ENCODE measurements at regions not wholly inside any gene's neighbourhood (a gene's known extent, or its start where the extent isn't known, plus 50 kb on each side); places are given as distances from the start of the nearest gene placed in this dataset.

GRCh38 chr7:83872501-83872900 is 223.6 kb upstream of the SEMA3E start:
- DNase-seq (ENCODE audit: low spot score) = no peak
- ATAC-seq = no peak
- Histone ChIP-seq H3F3A (replicated peaks; ENCODE audit: low read depth) (no peaks in the 10 kb centered on the region), H2AFZ (no peak overlapping the region), H3K4me1 (ENCODE audit: insufficient read depth) (no peaks in the 10 kb centered on the region), H4K20me1 (replicated peaks; ENCODE audit: insufficient read depth) (no peaks in the 10 kb centered on the region), H3K27ac (ENCODE audit: low read depth) (no peak overlapping the region), H3K4me3 (no peak overlapping the region), H3K27me3 (ENCODE audit: insufficient read depth) (no peaks in the 10 kb centered on the region), H3K36me3 (ENCODE audit: insufficient read depth) (no peaks in the 10 kb centered on the region), H3K9me2 (ENCODE audit: insufficient read depth) (no peaks in the 10 kb centered on the region), H3K79me2 (replicated peaks; ENCODE audit: insufficient read depth) (no peaks in the 10 kb centered on the region), H3K4me2 (no peak overlapping the region)
- Mint-ChIP-seq H3K36me3 (ENCODE audit: low read depth) (no peaks in the 10 kb centered on the region), H3K4me1 (no peaks in the 10 kb centered on the region; the same call in 2 of the 3 replicates), H3K4me3 (no peak overlapping the region), H3K27ac (no peak overlapping the region), H3K9me3 (no peaks in the 10 kb centered on the region), H3K27me3 (ENCODE audit: insufficient read depth, low read depth, poor library complexity) (no peaks in the 10 kb centered on the region)
- TF ChIP-seq JUNB (IDR thresholded peaks at IDR 0.05; ENCODE audit: unreplicated experiment) (no peak), REST (IDR thresholded peaks at IDR 0.05; ENCODE audit: unreplicated experiment) (no peak)

GRCh38 chr7:83870515-83870914 is 221.6 kb upstream of the SEMA3E start:
- DNase-seq (ENCODE audit: low spot score) = no peak
- H3F3A ChIP-seq (replicated peaks; ENCODE audit: low read depth) = no peaks in the 10 kb centered on the region
- H3K4me3 Mint-ChIP-seq = no peak overlapping the region
- no peaks in the 10 kb centered on the region for H3K4me1 Mint-ChIP-seq
- H3K36me3 ChIP-seq (ENCODE audit: insufficient read depth) = no peaks in the 10 kb centered on the region
- H4K20me1 ChIP-seq (replicated peaks; ENCODE audit: insufficient read depth) = no peaks in the 10 kb centered on the region
- no peak overlapping the region for H3K4me3 ChIP-seq
- H3K4me1 ChIP-seq (ENCODE audit: insufficient read depth) = no peaks in the 10 kb centered on the region
- H2AFZ ChIP-seq = no peak overlapping the region
- H3K9me2 ChIP-seq (ENCODE audit: insufficient read depth) = no peaks in the 10 kb centered on the region
- H3K27ac ChIP-seq (ENCODE audit: low read depth) = no peak overlapping the region
- H3K27ac Mint-ChIP-seq = no peak overlapping the region
- no peaks in the 10 kb centered on the region for H3K27me3 Mint-ChIP-seq (ENCODE audit: insufficient read depth, low read depth, poor library complexity)
- H3K27me3 ChIP-seq (ENCODE audit: insufficient read depth) = no peaks in the 10 kb centered on the region
- no peaks in the 10 kb centered on the region for H3K36me3 Mint-ChIP-seq (ENCODE audit: low read depth)
- no peaks in the 10 kb centered on the region for H3K9me3 Mint-ChIP-seq
- H3K4me2 ChIP-seq = no peak overlapping the region
- ATAC-seq = no peak
- no peaks in the 10 kb centered on the region for H3K79me2 ChIP-seq (replicated peaks; ENCODE audit: insufficient read depth)
- TF ChIP-seq JUNB (IDR thresholded peaks at IDR 0.05; ENCODE audit: unreplicated experiment) (no peak), ZNF462 (CRISPR knock-in tag; IDR thresholded peaks at IDR 0.05) (no peak), ETS1 (IDR thresholded peaks at IDR 0.05) (no peak), STAT1 (IDR thresholded peaks at IDR 0.05; ENCODE audit: unreplicated experiment) (no peak), NANOG (IDR thresholded peaks at IDR 0.05; ENCODE audit: borderline replicate concordance) (no peak), ZNF331 (CRISPR knock-in tag; IDR thresholded peaks at IDR 0.05; ENCODE audit: low read depth) (no peak), EZH2 (IDR thresholded peaks at IDR 0.05; ENCODE audit: low read depth, unreplicated experiment) (no peak), POLR2AphosphoS5 (IDR thresholded peaks at IDR 0.05; ENCODE audit: low read depth) (no peak), EZH2phosphoT487 (IDR thresholded peaks at IDR 0.05; ENCODE audit: unreplicated experiment) (no peak), CREB1 (CRISPR knock-in tag; IDR thresholded peaks at IDR 0.05; ENCODE audit: low read depth) (no peak)

Measured in GM23338 (cell line).